Urinary bladder (tissue), 3 donors: ENCODE measurements at regions not wholly inside any gene's neighbourhood (a gene's known extent, or its start where the extent isn't known, plus 50 kb on each side); places are given as distances from the start of the nearest gene placed in this dataset.

Source experiments
- DNase-seq: peaks from one replicate; pipeline ENCODE4 v3.0.0-alpha.2; 2015; ENCODE audit errors: extremely low spot score
- H3K27ac ChIP-seq: one replicate; pipeline ENCODE4 v1.5.1; 2013; ENCODE audit warnings: low read depth, mild to moderate bottlenecking, moderate library complexity
- H3K36me3 ChIP-seq: one replicate; pipeline ENCODE4 v1.6.1; 2013; ENCODE audit warnings: mild to moderate bottlenecking, moderate library complexity; ENCODE audit not compliant: insufficient read depth
- H3K4me1 ChIP-seq: one replicate; pipeline ENCODE4 v1.6.1; 2013; ENCODE audit warnings: mild to moderate bottlenecking, moderate library complexity; ENCODE audit not compliant: insufficient read depth
- H3K4me3 ChIP-seq: one replicate; pipeline ENCODE4 v1.5.1; 2013; ENCODE audit warnings: low read depth, low read length
- WGBS: extraction: QIAGEN DNeasy Blood & Tissue Kit; methylation state at CpG from one replicate; pipeline ENCODE4 v1.1.7; 2013; 5-methylcytosine and 5-hydroxymethylcytosine counted together
- donor health status: healthy with polysubstance abuse.
- donor health status: healthy.

DNA sequence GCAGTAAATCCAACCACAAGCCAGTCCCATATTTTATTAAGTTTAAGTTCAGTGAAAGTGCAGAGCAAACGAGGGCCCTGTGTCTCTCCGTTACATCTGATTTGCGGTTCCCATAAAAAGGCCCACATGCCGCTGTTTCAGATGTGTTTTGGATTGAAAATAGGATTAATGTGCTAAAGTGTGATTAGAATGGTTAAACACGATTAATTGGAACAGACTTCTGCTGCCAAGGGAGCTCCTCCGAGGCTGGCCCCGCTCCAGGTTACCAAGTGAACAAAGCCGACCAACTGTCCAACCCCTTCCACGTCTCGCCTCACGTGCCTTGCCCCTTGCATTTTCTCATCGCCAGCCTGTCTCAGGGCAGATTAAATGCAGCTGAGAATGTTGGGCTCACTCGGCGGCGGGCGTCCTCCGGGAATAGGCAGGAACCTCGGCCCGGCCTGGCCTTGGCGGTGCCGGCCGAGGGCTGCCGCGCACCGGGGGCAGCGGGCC lies 166.5 kb upstream of the GSC start:
- peak; percentile 73 for DNase-seq
- H3K27ac ChIP-seq = no peak overlapping the region
- WGBS = 16% methylated on average over 26 of the region's 26 CpGs

GRCh38 chr14:94935706-94936300 lies 165.9 kb upstream of the GSC start:
- Histone ChIP-seq H3K4me1 (no peaks in the 10 kb centered on the region), H3K27ac (no peak overlapping the region), H3K36me3 (no peaks in the 10 kb centered on the region), H3K4me3 (no peak overlapping the region)
- no peak for DNase-seq
- WGBS = 53% methylated on average over 13 of the region's 13 CpGs

More for the DNA sequence above, 166.5 kb upstream of the GSC start:
- Histone ChIP-seq H3K4me3 (no peak overlapping the region), H3K4me1 (no peaks in the 10 kb centered on the region), H3K36me3 (no peaks in the 10 kb centered on the region)

DNA sequence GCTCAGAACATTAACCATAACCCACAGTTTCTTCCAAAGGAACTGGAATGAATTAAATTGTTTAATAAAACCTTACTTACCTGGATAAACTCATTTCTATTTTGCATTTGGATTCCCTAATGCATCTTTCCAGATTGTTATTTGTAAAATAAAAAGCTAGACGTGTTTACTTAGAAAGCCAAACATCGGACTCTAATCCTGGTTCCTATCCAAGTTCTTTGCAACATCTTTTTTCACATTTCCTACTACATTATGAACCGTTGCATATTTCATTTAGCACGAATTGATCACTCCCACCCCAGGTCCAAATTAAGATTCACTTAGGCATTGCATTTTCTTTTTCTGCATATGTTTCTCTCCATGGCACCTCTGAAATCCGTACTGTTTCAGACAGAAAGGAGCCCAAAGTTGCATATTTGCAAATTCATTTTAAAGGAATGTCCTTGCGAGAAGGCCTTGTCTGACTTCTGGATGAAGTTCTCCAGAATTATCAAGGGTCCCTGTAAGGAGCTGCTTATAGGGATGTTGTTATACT lies 164.4 kb upstream of the GSC start:
- Histone ChIP-seq H3K36me3 (no peaks in the 10 kb centered on the region), H3K4me3 (no peak overlapping the region), H3K4me1 (no peaks in the 10 kb centered on the region), H3K27ac (no peak overlapping the region)
- WGBS = 43% methylated on average over 6 of the region's 6 CpGs
- DNase-seq = no peak

- no peak overlapping the region for H3K27ac ChIP-seq
- no peak overlapping the region for H3K4me3 ChIP-seq
- WGBS = 31% methylated on average over 5 of the region's 5 CpGs
- no peaks in the 10 kb centered on the region for H3K4me1 ChIP-seq
- H3K36me3 ChIP-seq = no peaks in the 10 kb centered on the region
- DNase-seq = no peak
Observed at GRCh38 chr14:94933486-94933885, 163.6 kb upstream of the GSC start.

DNA sequence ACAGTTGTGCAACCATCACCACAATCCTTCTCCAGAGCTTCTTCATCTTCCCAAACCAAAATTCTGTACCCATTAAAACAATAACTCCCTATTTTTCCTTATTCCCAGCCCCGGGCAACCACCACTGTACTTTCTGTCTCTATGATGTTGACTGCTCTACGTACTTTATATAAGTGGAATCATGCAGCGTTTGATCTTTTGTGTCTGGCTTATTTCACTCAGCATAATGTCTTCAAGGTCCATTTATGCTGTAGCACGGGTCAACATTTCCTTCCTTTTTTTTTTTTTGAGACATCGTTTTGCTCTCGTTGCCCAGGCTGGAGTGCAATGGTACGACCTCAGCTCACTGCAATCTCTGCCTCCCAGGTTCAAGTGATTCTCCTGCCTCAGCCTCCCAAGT lies 162.7 kb upstream of the GSC start:
- Histone ChIP-seq H3K36me3 (no peaks in the 10 kb centered on the region), H3K4me1 (no peaks in the 10 kb centered on the region), H3K4me3 (no peak overlapping the region), H3K27ac (no peak overlapping the region)
- DNase-seq = no peak
- 72% methylated on average over 7 of the region's 7 CpGs for WGBS

GRCh38 chr14:94930690-94931089 lies 160.8 kb upstream of the GSC start:
- H3K27ac ChIP-seq = no peak overlapping the region
- 97% methylated on average over 1 of the region's 1 CpG for WGBS
- no peak for DNase-seq
- H3K36me3 ChIP-seq = no peaks in the 10 kb centered on the region
- no peaks in the 10 kb centered on the region for H3K4me1 ChIP-seq
- no peak overlapping the region for H3K4me3 ChIP-seq

DNA sequence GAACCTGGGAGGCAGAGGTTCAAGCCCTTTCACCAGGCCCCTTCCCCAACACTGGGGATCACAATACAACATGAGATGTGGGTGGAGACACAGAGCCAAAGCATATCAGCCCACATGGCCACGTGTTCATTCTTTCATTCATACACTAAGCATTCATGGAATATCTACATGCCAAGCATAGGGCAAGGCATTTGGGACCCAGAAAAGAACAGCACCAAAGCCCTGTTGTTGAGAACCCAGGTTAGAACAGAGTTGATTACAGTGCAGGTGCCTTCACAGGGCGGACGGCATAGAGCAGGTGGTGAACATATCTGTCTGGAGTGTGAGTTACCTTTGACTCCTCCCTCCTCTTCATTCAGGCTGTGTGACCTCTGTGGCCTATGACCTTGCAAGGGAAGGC lies 159.4 kb upstream of the GSC start:
- 87% methylated on average over 3 of the region's 3 CpGs for WGBS
- Histone ChIP-seq H3K4me3 (no peak overlapping the region), H3K4me1 (no peaks in the 10 kb centered on the region), H3K36me3 (no peaks in the 10 kb centered on the region), H3K27ac (no peak overlapping the region)
- no peak for DNase-seq

GRCh38 chr14:94926176-94926575 lies 156.3 kb upstream of the GSC start:
- no peak overlapping the region for H3K27ac ChIP-seq
- no peak for DNase-seq
- no peaks in the 10 kb centered on the region for H3K4me1 ChIP-seq
- H3K4me3 ChIP-seq = no peak overlapping the region
- H3K36me3 ChIP-seq = no peaks in the 10 kb centered on the region
- WGBS = 76% methylated on average over 10 of the region's 10 CpGs

- DNase-seq = no peak
- Histone ChIP-seq H3K4me1 (no peaks in the 10 kb centered on the region), H3K27ac (no peak overlapping the region), H3K4me3 (no peak overlapping the region), H3K36me3 (no peaks in the 10 kb centered on the region)
- 98% methylated on average over 4 of the region's 4 CpGs for WGBS
Observed at GRCh38 chr14:94925416-94926173, 155.7 kb upstream of the GSC start.

DNA sequence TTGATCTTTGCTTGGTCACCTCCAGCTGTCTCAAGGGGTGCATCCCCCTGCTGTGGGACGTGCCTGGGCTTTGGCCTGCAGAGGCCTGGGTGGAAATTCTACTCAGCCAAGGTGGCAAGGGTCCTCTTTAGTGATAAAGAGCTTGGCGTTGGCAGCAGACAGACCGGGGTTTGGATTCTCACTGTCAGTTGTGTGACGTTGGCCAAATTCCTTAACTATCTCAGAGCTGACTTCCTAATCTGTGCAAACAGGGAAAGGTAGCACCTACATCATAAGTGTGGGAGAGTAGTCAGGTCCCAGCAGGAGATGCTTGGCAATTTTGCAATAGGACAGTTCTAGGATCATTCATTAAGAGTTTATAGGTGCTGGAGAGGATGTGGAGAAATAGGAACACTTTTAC lies 154.3 kb upstream of the GSC start:
- H3K4me3 ChIP-seq = no peak overlapping the region
- H3K27ac ChIP-seq = no peak overlapping the region
- H3K4me1 ChIP-seq = no peaks in the 10 kb centered on the region
- no peak for DNase-seq
- WGBS = 40% methylated on average over 4 of the region's 4 CpGs
- no peaks in the 10 kb centered on the region for H3K36me3 ChIP-seq

GRCh38 chr14:94923786-94924185 lies 153.9 kb upstream of the GSC start:
- H3K4me3 ChIP-seq = no peak overlapping the region
- H3K27ac ChIP-seq = no peak overlapping the region
- 37% methylated on average over 12 of the region's 12 CpGs for WGBS
- no peak for DNase-seq
- H3K4me1 ChIP-seq = no peaks in the 10 kb centered on the region
- H3K36me3 ChIP-seq = no peaks in the 10 kb centered on the region

GRCh38 chr14:94922595-94923239 lies 152.8 kb upstream of the GSC start:
- WGBS = 95% methylated on average over 11 of the region's 11 CpGs
- no peak overlapping the region for H3K4me3 ChIP-seq
- no peaks in the 10 kb centered on the region for H3K36me3 ChIP-seq
- no peaks in the 10 kb centered on the region for H3K4me1 ChIP-seq
- no peak for DNase-seq
- H3K27ac ChIP-seq = no peak overlapping the region

DNA sequence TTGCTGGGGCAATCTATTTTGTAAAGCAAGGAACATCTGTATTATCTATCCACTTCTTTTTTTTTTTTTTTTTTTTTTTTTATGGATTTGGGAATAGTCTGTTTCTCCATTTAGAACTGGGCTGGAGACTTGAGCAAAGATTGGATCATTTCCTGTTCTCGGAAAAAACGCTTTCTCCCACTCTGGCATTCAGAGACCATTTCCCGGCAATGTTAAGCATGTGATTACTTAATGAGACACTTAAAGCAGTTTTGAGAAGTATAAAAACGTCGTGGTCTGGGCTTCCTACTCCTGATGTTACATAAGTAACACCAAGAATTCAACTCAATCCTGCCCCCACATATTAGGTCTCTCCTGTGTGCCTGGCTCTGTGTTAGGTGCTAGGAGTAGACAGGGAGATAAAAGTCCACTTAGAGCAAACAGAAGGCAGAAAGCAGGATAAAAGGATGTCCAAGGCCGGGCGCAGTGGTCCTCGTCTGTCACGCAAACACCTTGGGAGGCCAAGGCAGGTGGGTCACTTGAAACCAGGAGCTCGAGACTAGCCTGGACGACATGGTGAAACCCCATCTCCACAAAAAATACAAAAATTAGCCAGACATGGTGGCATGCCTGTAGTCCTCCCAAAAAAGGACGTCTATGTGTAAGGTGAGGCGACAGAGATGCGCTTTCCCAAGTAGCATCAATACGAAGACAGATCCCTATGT lies 152.1 kb upstream of the GSC start:
- no peak overlapping the region for H3K27ac ChIP-seq
- WGBS = 81% methylated on average over 15 of the region's 15 CpGs
- no peak overlapping the region for H3K4me3 ChIP-seq
- no peaks in the 10 kb centered on the region for H3K4me1 ChIP-seq
- H3K36me3 ChIP-seq = no peaks in the 10 kb centered on the region
- no peak for DNase-seq
